ENCODE measurements at regions not wholly inside any gene's neighbourhood (a gene's known extent, or its start where the extent isn't known, plus 50 kb on each side); places are given as distances from the start of the nearest gene placed in this dataset.

DNA sequence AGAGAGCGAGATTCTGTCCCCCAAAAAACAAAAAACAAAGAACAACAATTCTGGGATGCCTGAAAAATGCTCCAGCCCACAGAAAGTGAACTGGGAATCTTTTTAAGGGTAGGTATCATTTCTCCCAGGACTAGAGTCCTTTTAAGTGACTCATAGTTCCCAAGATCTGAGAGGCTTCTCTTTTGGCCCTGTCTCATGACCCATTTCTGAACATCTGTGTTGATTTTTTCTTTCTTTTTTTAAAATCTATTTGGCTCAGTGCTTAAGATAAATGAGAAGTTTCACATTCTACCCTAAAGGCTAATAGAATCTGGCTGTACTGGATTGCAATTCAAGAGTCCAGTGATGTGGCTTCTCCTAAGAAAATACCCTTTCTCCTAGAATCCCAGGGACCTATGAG is 217.6 kb upstream of the FOXQ1 start:
- Histone ChIP-seq H3K4me3 (ENCODE audit: insufficient read depth, low read depth, low read length) (no peak overlapping the region), H3K36me3 (replicated peaks; ENCODE audit: control insufficient read depth, insufficient read depth, low read length) (no peaks in the 10 kb centered on the region), H3K27me3 (ENCODE audit: control insufficient read depth, insufficient read depth, low read length) (no peaks in the 10 kb centered on the region; the same call in 1 of the 2 replicates)
- DNase-seq: no peak

DNA sequence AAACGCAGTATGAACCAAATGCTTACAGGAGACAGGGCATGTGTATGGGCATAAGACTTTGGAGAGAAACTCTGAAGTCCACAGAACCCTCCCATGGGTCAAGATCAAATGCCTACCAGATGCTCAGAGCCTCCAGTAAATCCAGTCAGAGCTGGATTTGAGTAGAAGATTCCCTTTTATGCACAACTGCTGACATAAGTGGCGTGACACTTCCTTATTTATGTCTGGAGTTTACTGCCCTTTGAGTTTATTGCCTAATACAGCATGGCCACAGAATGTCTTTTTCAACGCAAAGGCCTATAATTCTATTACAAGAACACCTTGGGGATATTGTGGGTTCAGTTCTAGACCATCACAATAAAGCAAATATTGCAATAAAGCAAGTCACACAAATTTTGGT is 220.0 kb upstream of the FOXQ1 start:
- no peak for DNase-seq
- no peaks in the 10 kb centered on the region for H3K27me3 ChIP-seq (ENCODE audit: control insufficient read depth, insufficient read depth, low read length)
- H3K4me3 ChIP-seq (ENCODE audit: insufficient read depth, low read depth, low read length): no peak overlapping the region
- no peaks in the 10 kb centered on the region for H3K36me3 ChIP-seq (replicated peaks; ENCODE audit: control insufficient read depth, insufficient read depth, low read length)

DNA sequence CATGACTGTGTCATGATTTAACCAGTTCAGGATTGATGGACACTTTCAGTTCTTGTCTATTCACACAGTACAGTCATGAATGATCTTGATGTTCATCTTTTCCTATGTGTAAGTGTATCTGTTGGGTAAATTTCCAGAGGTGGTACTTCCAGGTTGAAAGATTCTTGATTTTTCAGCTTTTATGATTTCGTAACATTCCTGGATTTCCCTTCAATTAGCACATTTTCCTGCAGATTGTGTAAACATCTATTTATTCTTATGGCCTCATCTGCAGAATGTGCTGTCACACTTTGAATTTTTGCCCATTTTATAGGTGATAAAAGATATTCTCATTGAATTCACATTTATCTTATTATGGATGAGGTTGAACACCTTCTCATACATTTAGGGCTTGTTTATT is 222.0 kb upstream of the FOXQ1 start:
- no peak overlapping the region for H3K4me3 ChIP-seq (ENCODE audit: insufficient read depth, low read depth, low read length)
- no peaks in the 10 kb centered on the region; the same call in 1 of the 2 replicates for H3K27me3 ChIP-seq (ENCODE audit: control insufficient read depth, insufficient read depth, low read length)
- H3K36me3 ChIP-seq (replicated peaks; ENCODE audit: control insufficient read depth, insufficient read depth, low read length): no peaks in the 10 kb centered on the region
- DNase-seq: no peak

- no peak overlapping the region for H3K4me3 ChIP-seq (ENCODE audit: insufficient read depth, low read depth, low read length)
- H3K27me3 ChIP-seq (ENCODE audit: control insufficient read depth, insufficient read depth, low read length): no peaks in the 10 kb centered on the region; the same call in 1 of the 2 replicates
- DNase-seq: no peak
- H3K36me3 ChIP-seq (replicated peaks; ENCODE audit: control insufficient read depth, insufficient read depth, low read length): no peaks in the 10 kb centered on the region
Observed at GRCh38 chr6:1088492-1089001, 223.4 kb upstream of the FOXQ1 start.

- no peaks in the 10 kb centered on the region; the same call in 1 of the 2 replicates for H3K27me3 ChIP-seq (ENCODE audit: control insufficient read depth, insufficient read depth, low read length)
- no peak overlapping the region for H3K4me3 ChIP-seq (ENCODE audit: insufficient read depth, low read depth, low read length)
- DNase-seq: no peak
- no peaks in the 10 kb centered on the region for H3K36me3 ChIP-seq (replicated peaks; ENCODE audit: control insufficient read depth, insufficient read depth, low read length)
Observed at GRCh38 chr6:1087154-1087843, 224.6 kb upstream of the FOXQ1 start.

DNA sequence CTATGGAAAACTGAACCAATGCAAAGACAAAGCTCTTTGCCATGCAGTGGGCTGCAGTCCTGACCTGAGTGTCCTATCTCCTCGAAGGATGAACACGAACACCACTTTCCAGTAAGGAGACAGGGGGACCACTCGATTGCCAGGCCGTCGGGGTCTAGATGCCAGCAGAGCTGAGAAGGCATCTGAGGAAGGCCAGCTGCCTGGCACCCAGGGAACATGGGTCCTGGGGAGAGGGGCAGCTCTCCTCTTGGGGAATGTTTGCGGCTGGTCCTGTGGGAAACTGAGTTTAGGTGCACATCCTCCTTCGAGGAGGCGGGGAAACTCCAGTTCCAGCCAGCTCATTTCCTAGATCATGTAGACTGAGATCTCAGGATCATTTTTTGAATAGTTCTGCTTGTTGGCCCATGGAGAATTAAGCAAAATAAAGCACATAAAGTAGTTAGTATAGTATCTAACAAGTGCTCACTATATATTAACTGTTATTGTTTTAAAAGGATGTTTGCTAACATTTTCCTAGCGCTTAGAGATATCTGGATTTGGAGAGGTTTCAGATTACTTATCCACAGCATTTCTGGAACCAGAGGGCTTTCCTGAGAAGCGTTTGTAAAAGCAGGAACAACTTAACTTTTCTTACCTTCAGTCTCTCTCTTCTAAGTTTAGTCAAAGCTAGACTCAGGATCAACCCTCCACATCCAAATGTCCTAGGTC is 225.3 kb upstream of the FOXQ1 start:
- H3K4me3 ChIP-seq (ENCODE audit: insufficient read depth, low read depth, low read length): no peak overlapping the region
- no peak for DNase-seq
- H3K27me3 ChIP-seq (ENCODE audit: control insufficient read depth, insufficient read depth, low read length): no peaks in the 10 kb centered on the region; the same call in 1 of the 2 replicates
- H3K36me3 ChIP-seq (replicated peaks; ENCODE audit: control insufficient read depth, insufficient read depth, low read length): no peaks in the 10 kb centered on the region

GRCh38 chr6:1082285-1082935 is 229.5 kb upstream of the FOXQ1 start:
- no peaks in the 10 kb centered on the region; the same call in 1 of the 2 replicates for H3K27me3 ChIP-seq (ENCODE audit: control insufficient read depth, insufficient read depth, low read length)

DNA sequence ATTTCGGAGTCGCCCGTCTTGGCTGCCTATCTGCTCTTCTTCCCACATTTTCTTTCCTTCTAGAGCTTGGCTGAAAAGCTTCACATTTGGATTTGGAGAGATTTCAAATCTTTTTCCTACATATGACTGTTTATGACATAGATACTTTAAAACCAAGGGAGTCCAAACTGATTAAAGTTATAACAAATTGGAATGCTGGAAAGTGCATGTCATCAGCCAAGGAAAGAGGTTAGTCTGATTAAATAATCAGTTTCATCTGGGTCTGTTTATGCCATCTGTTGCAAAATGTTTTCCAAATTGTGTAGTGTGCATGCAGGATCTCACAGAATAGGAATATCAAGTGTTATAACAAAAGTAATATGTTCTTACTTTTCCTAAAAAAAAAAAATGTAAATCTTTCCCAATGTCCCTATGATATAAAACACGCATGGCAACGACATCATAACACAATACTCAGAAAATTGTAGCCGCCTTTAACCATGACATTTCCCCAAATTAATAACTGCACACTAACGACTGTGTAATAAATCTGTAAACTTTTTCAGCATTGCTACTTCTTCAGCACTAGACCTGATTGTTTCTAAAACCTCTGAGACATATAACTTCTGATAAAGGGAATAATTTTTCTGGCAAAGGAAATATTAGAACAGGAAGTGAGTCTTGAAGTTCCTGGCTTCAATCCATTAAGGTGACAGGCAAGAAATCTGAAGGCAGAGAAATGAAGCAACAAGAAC is 230.2 kb upstream of the FOXQ1 start:
- Histone ChIP-seq H3K36me3 (replicated peaks; ENCODE audit: control insufficient read depth, insufficient read depth, low read length) (no peaks in the 10 kb centered on the region), H3K4me3 (ENCODE audit: insufficient read depth, low read depth, low read length) (no peak overlapping the region), H3K27me3 (ENCODE audit: control insufficient read depth, insufficient read depth, low read length) (no peaks in the 10 kb centered on the region; the same call in 1 of the 2 replicates)
- DNase-seq: no peak

More at GRCh38 chr6:1082285-1082935, 229.5 kb upstream of the FOXQ1 start:
- no peak for DNase-seq
- Histone ChIP-seq H3K4me3 (ENCODE audit: insufficient read depth, low read depth, low read length) (no peak overlapping the region), H3K36me3 (replicated peaks; ENCODE audit: control insufficient read depth, insufficient read depth, low read length) (no peaks in the 10 kb centered on the region)

- DNase-seq: no peak
- H3K27me3 ChIP-seq (ENCODE audit: control insufficient read depth, insufficient read depth, low read length): no peaks in the 10 kb centered on the region
- no peaks in the 10 kb centered on the region for H3K36me3 ChIP-seq (replicated peaks; ENCODE audit: control insufficient read depth, insufficient read depth, low read length)
- no peak overlapping the region for H3K4me3 ChIP-seq (ENCODE audit: insufficient read depth, low read depth, low read length)
Observed at GRCh38 chr6:1080453-1081337, 231.2 kb upstream of the FOXQ1 start.

DNA sequence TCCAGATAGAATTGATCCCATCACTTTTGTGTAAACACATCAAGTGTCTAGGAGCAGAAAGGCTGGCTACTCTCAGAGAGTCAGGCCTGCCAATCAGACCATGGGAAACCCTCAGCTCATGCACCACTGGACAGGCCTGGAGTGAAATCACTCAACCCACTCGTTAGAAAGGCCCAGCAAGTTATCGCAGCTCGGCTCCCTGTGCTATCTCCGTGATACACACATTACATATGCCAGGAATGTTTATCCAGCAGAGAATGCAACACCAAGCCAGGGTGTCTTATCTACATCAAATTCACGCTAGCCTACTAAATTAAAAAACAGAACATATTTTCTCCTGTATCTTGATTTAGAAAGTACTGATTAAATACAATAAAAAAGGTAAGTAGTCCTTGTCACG is 232.4 kb upstream of the FOXQ1 start:
- no peaks in the 10 kb centered on the region for H3K27me3 ChIP-seq (ENCODE audit: control insufficient read depth, insufficient read depth, low read length)
- no peaks in the 10 kb centered on the region for H3K36me3 ChIP-seq (replicated peaks; ENCODE audit: control insufficient read depth, insufficient read depth, low read length)
- no peak for DNase-seq
- no peak overlapping the region for H3K4me3 ChIP-seq (ENCODE audit: insufficient read depth, low read depth, low read length)

DNA sequence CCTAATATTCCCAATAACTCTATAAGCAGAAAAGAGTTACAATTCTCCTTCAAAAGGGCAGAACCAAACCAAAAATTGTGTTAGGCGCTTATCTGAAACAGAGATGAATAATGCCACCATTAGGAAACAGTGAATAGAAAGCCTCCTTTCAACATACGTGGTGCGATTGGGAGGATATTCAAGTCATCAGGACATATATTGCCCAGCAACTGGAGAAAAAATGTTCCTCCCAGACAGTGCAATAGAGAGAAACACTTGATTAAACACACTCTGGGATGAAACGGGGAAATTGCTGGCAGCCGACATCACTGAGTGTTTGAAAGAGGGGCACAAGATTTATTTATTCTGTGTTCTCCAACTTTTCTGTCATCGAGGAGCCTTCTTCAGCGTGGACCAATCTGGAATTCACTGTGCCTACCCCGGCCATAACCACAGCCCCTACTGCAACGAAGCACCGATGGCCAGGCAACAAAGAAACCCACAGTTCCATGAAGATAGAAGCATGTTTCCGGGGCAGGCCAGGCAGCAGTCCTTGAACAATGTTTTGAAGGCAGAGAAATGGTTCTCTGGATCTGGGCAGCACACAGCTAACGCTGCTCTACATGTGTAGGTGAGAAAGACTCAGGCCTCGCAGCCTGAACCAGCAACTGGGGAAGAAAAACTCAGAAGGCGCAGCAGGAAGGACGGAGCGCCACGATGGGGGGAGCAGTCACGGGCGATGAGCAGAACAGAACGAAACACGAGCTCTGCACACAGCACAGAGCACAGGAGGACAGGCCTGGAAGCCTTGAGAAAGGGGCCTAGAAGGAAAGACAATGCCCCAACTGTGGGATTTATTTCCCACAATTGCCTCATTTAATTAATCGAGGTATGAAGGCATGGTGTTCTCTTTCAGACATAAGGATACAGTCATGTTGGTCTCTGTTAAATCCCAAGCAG is 234.2 kb upstream of the FOXQ1 start:
- H3K27me3 ChIP-seq (ENCODE audit: control insufficient read depth, insufficient read depth, low read length): no peaks in the 10 kb centered on the region
- DNase-seq: no peak
- no peaks in the 10 kb centered on the region for H3K36me3 ChIP-seq (replicated peaks; ENCODE audit: control insufficient read depth, insufficient read depth, low read length)
- H3K4me3 ChIP-seq (ENCODE audit: insufficient read depth, low read depth, low read length): no peak overlapping the region

DNA sequence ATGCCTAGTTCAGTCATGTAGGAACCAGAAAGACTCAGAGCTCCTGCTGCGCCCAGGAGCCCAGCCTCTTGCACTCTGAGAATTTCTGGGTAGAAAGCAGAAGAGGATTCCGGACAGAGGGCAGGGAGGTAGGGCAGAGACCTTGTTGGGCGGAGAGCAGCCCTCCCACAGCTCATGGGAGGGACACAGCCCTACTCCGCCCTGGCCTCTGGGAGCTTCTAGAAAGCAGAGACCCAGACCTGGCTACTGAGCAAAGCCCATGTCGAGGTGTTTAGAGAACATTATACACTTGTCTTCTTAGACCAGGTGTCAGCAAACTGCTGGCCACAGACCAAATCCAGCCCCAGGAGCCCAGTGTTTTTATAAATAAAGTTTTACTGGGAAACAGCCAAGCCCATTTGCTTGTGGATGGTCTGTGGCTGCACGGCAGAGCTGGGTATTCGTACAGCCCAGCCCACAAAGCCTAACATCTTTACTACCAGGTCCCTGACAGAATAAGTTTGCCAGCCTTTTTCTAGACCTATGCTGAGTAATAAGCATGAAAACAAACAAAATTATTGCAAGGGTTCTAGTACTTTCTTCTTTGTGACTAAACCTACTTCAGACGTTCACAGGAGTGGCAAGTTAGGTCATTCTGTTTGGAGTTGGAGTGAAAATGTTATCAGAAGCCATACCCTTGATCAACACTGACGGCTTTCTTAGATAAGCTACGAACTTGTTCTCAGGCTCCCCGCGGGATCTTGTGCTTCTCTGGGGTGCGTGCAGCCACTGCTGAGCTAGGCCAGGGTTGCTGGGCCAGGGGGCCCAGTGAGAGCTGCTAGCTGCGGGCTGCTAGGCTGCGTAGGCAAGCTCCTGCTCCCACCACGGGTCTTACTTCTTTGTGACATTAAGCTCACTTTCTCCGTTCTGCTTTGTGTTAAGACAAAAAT is 235.1 kb upstream of the FOXQ1 start:
- no peaks in the 10 kb centered on the region for H3K36me3 ChIP-seq (replicated peaks; ENCODE audit: control insufficient read depth, insufficient read depth, low read length)
- no peak overlapping the region for H3K4me3 ChIP-seq (ENCODE audit: insufficient read depth, low read depth, low read length)

More for the DNA sequence above, 235.1 kb upstream of the FOXQ1 start:
- no peak for DNase-seq
- H3K27me3 ChIP-seq (ENCODE audit: control insufficient read depth, insufficient read depth, low read length): no peaks in the 10 kb centered on the region

All from H7 (cell line).